AG10803 (cell line): ENCODE measurements at regions not wholly inside any gene's neighbourhood (a gene's known extent, or its start where the extent isn't known, plus 50 kb on each side); places are given as distances from the start of the nearest gene placed in this dataset.
A peak's percentile ranks its signal among the peaks of the same experiment; 100 is the strongest.

Experiments
- DNase-seq: peaks from one replicate; pipeline ENCODE4 v3.0.0; 2010; ENCODE audit warnings: low read depth
- H3K4me3 ChIP-seq: 2 replicates; pipeline ENCODE4 v1.5.1; 2011; ENCODE audit warnings: mild to moderate bottlenecking, low read length, control low read depth
- TF ChIP-seq, protein P1 (sequence below): conservative IDR thresholded peaks from 2 replicates; pipeline ENCODE4 v1.5.1; 2011; ENCODE audit warnings: mild to moderate bottlenecking, low read length, control low read depth, inconsistent platforms

DNA sequence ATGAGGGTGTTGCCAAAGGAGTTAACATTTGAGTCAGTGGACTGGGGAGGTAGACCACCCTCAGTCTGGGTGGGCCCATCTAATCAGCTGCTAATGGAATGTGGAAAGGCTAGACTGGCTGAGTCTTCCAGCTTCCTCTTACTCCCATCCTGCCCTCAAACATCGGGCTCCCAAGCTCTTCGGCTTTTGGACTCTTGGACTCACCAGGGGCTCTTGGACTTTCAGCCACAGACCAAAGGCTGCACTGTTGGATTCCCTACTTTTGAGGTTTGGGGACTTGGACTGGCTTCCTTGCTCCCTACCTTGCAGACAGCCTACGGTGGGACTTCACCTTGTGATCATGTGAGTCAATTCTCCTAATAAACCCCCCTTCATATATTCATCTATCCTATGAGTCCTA lies 276.6 kb upstream of the DIO3 start:
- no peak for DNase-seq
- TF ChIP-seq, protein P1, sequence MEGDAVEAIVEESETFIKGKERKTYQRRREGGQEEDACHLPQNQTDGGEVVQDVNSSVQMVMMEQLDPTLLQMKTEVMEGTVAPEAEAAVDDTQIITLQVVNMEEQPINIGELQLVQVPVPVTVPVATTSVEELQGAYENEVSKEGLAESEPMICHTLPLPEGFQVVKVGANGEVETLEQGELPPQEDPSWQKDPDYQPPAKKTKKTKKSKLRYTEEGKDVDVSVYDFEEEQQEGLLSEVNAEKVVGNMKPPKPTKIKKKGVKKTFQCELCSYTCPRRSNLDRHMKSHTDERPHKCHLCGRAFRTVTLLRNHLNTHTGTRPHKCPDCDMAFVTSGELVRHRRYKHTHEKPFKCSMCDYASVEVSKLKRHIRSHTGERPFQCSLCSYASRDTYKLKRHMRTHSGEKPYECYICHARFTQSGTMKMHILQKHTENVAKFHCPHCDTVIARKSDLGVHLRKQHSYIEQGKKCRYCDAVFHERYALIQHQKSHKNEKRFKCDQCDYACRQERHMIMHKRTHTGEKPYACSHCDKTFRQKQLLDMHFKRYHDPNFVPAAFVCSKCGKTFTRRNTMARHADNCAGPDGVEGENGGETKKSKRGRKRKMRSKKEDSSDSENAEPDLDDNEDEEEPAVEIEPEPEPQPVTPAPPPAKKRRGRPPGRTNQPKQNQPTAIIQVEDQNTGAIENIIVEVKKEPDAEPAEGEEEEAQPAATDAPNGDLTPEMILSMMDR = no peak
- no peak overlapping the region for H3K4me3 ChIP-seq

DNA sequence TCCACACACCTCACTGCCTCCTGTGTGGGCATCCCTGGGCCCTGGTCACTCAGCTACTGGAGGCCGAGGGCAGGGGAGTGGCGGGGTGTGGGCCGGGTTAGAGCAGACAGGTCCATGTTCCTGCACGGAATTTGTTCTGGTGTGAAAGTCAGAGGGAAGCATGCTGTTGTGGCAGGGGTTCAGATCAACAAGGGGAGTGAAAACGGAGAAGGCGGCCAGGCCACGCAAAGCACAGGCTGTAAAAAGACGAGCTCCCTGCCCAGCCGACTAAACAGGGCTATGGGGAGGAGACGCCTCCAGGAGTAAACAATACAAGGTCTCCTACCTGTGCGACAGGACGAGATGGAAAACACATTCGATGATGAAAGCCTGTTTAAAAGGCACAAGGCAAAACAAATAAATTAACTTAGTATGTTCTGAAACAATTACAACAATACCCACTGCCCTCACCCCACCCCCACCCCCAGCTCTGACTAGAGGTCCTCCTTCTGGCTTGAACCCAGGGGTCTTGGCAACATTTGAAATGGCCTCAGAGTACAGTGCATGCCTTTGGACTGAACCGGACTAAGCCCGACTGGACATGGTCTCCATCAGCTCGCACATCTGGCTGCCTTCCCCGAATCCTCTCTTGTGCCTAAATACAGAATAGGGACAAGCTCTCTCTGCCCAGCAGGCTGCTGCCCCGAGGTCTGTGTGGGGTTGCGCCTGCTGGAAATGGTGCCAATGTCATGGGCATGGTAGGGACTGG lies 274.9 kb upstream of the DIO3 start:
- no peak overlapping the region for H3K4me3 ChIP-seq
- TF ChIP-seq, protein P1 = no peak
- no peak for DNase-seq

DNA sequence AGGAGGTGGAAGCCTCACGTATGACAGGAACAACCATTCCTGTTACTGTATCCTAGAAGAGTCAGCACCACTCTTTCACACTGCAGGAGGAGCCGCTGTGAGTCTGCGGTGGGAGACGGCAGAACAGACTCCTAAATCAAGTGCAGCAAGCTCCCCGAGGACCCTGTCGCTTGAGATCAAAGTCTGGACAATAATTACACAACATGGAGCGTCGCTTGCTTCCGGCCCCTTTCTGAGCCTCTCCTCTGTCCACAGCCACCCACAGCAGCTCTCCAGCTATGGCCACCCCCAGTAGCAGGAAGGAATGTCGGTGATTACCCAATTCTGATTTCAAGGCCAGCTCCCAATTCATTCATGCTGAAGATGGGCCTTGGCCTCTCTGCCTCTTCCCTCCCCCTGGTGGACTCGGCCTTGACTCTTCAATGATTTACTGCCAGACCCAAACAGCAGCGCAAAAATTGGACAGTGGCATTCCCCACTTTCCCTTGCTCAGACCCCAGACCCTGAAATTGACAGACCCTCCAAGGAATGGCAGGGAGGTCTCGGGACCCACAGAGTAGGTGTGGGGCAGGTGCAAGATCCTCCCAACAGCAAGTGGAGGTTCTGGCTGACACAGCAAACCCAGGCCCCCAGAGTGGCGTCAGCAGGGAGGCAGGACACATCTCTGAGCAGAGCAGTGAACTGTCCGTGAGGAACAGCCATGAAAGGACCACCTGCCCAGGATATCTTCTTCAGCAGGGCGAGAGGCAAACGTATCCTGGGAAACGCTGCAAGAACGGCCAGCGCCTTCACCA lies 272.7 kb upstream of the DIO3 start:
- H3K4me3 ChIP-seq = no peak overlapping the region
- TF ChIP-seq, protein P1 = no peak
- peak; percentile 2 for DNase-seq

DNA sequence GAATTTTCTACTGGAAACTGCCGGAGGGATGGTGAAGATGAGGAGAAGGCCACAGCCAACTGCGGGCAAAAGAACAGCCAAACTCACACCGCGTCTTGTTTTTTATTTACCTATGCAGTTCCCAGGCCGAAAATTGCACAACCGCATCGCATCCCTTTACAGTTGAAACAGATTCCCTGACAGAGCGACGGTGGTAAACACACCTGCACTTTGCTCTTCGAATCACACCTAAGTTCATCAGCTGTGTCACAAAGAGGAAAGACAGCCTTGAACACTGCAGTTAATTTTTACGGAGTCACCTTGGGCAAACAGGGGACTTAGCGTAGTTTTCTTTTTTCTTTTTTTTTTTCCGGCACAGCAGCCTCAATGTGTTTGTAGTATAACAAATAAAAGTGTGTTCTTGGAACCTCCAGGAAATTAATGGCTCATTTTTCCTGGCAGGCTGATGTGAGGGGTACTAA lies 272.0 kb upstream of the DIO3 start:
- TF ChIP-seq, protein P1 = no peak
- DNase-seq = no peak
- H3K4me3 ChIP-seq = no peak overlapping the region

DNA sequence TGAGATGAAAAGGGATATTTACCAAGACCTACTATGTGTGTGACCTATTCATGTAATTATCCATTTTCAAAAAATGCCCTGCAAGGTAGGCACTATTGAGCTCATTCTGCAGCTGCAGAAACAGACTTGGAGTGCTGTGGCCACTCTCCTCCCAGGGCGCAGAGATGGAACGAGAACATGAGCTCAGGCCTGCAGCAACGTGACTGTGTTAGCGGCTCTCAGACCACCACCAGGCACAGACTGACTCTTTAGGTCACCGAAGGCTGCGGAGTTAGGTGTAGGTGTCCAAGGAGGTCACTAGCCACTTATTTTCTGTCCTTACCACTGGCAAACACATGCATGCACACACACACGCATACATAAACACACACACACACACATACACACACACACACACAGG lies 271.4 kb upstream of the DIO3 start:
- TF ChIP-seq, protein P1 = no peak
- no peak overlapping the region for H3K4me3 ChIP-seq
- no peak for DNase-seq

DNA sequence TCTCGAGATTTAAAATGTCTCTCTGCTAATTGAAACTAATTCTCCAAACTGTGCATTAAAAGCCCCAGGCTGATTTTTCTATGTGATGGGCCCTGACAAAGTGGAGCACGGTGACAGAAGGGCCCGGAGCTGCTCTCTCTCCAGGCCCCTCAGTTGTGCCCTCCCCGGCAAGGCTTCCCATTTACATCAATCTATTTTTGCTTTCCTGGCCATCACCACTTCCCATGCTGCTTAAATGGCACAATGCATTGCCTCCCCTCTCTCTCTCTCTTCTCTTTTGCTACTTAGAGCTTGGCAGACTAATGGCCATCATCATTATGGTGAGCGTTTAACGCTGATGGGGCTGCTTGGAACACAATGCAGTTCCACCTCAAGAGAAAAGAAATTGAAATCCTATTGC lies 270.7 kb upstream of the DIO3 start:
- DNase-seq = no peak
- TF ChIP-seq, protein P1 = no peak
- no peak overlapping the region for H3K4me3 ChIP-seq

DNA sequence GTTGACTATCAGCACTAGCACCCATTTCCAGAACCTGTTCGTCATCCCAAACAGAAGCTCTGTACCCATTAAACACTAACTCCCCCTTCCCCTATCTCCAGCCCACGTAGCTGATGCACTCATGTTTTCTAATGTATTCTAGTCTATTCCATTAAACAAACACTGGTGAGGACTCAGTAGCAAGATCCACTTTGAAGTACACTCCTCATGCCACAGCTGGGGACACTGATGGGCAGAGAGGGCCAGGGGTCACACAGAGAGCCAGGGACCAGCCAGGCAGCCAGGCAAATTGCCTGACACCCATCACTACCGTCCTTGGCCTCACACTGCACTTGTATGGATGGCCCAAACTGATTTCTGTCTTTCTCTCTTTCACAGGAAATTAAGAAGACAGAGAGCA lies 269.9 kb upstream of the DIO3 start:
- no peak for DNase-seq
- TF ChIP-seq, protein P1 = no peak
- H3K4me3 ChIP-seq = no peak overlapping the region
